H1 (cell line): ENCODE measurements at regions not wholly inside any gene's neighbourhood (a gene's known extent, or its start where the extent isn't known, plus 50 kb on each side); places are given as distances from the start of the nearest gene placed in this dataset.

Source experiments
- CTCF ChIA-PET: fragments of 300-600 bp; sonication (Branson Sonifier 250); formaldehyde crosslinking; loops from one replicate; lab custom pipeline; 2021; ENCODE audit not compliant: partially characterized antibody; lab: Charles Lee
- POLR2A ChIA-PET: fragments of 300-600 bp; sonication (Branson Sonifier 250); formaldehyde crosslinking; loops from one replicate; lab custom pipeline; 2021; ENCODE audit warnings: inconsistent platforms; ENCODE audit not compliant: partially characterized antibody; lab: Charles Lee
- DNase-seq, 2 experiments: peaks; one replicate each; pipeline versions ENCODE4 v3.0.0 to v3.0.0-alpha.2; 2010 to 2022; ENCODE audit warnings: low spot score in 2 of 2, low read depth in 1 of 2, mixed read lengths in 1 of 2
- FAIRE-seq: peaks from 2 replicates; lab custom pipeline; 2011; peaks lifted over from hg19 to GRCh38; lab: Jason Lieb, UNC
- H2AFZ ChIP-seq: 2 replicates; pipeline ENCODE4 v1.8.1; 2012; ENCODE audit warnings: low read length, inconsistent platforms
- H2AK5ac ChIP-seq: 2 replicates; pipeline ENCODE4 v1.6.1; 2013; ENCODE audit warnings: low read depth, low read length
- H2BK120ac ChIP-seq: replicated peaks from 2 replicates; pipeline ENCODE3; 2013; ENCODE audit warnings: low read depth, low read length, inconsistent platforms
- H2BK12ac ChIP-seq: 2 replicates; pipeline ENCODE4 v1.6.1; 2013; ENCODE audit warnings: low read depth, low read length
- H2BK15ac ChIP-seq: 2 replicates; pipeline ENCODE4 v1.6.1; 2013; ENCODE audit warnings: low read length
- H2BK20ac ChIP-seq: 2 replicates; pipeline ENCODE4 v1.6.1; 2013; ENCODE audit warnings: low read length
- H2BK5ac ChIP-seq: 2 replicates; pipeline ENCODE4 v1.6.1; 2013; ENCODE audit warnings: low read depth, low read length
- H3K14ac ChIP-seq: 2 replicates; pipeline ENCODE4 v1.6.1; 2013; ENCODE audit warnings: inconsistent platforms; ENCODE audit not compliant: insufficient read length
- H3K18ac ChIP-seq: 2 replicates; pipeline ENCODE4 v1.6.1; 2013; ENCODE audit warnings: low read length; ENCODE audit errors: extremely low read depth
- H3K23ac ChIP-seq: 2 replicates; pipeline ENCODE4 v1.6.1; 2013; ENCODE audit warnings: inconsistent platforms; ENCODE audit not compliant: insufficient read length
- H3K23me2 ChIP-seq: 2 replicates; pipeline ENCODE4 v1.6.1; 2013; ENCODE audit warnings: low read depth, low read length
- H3K27ac ChIP-seq: 2 replicates; pipeline ENCODE4 v1.6.1; 2011; ENCODE audit warnings: low read depth, low read length, inconsistent platforms
- H3K27me3 ChIP-seq, 4 experiments: replicated peaks in 1 of 4; 1 replicate in 1 of 4; 2 replicates in 3 of 4; pipeline versions ENCODE4 v1.6.1 to v1.8.1; 2011 to 2013; ENCODE audit warnings: low read length in 3 of 4, mild to moderate bottlenecking in 3 of 4, inconsistent platforms in 2 of 4, mixed read lengths in 2 of 4, moderate library complexity in 1 of 4; ENCODE audit not compliant: control insufficient read depth in 3 of 4, insufficient read depth in 3 of 4; ENCODE audit errors: extremely low read depth in 1 of 4
- H3K36me3 ChIP-seq, 4 experiments: 2 replicates each; pipeline versions ENCODE4 v1.6.1 to v1.8.1; 2011 to 2013; ENCODE audit warnings: mild to moderate bottlenecking in 4 of 4, low read length in 3 of 4, moderate library complexity in 2 of 4, control low read depth in 1 of 4, inconsistent platforms in 1 of 4; ENCODE audit not compliant: insufficient read depth in 4 of 4, control insufficient read depth in 2 of 4
- H3K4ac ChIP-seq: replicated peaks from 2 replicates; pipeline ENCODE3; 2013; ENCODE audit warnings: low read length, low read depth, mixed read lengths, inconsistent platforms; ENCODE audit not compliant: insufficient read length
- H3K4me1 ChIP-seq, 4 experiments: replicated peaks in 1 of 4; 1 replicate in 1 of 4; 2 replicates in 3 of 4; pipeline versions ENCODE4 v1.6.1 to v1.8.1; 2011 to 2013; ENCODE audit warnings: low read length in 3 of 4, inconsistent platforms in 2 of 4, mixed read lengths in 1 of 4; ENCODE audit not compliant: insufficient read depth in 4 of 4, control insufficient read depth in 3 of 4
- H3K4me2 ChIP-seq, 2 experiments: 2 replicates each; pipeline versions ENCODE4 v1.6.1 to v1.8.1; 2011 to 2013; ENCODE audit warnings: low read depth in 2 of 2, low read length in 2 of 2, control low read depth in 1 of 2, inconsistent platforms in 1 of 2, mild to moderate bottlenecking in 1 of 2; ENCODE audit not compliant: insufficient read depth in 1 of 2
- H3K4me3 ChIP-seq, 4 experiments: fragments of 200-600, 300-600 bp in 1 of 4; sonication (generic), shearing (Covaris generic), sonication (Bioruptor Twin) in 1 of 4; 2 replicates each; pipeline versions ENCODE4 v1.5.1 to v1.8.1; 2011 to 2016; ENCODE audit warnings: low read length in 4 of 4, low read depth in 3 of 4, control low read depth in 2 of 4, inconsistent platforms in 2 of 4, mild to moderate bottlenecking in 2 of 4, mixed read lengths in 1 of 4, moderate library complexity in 1 of 4; ENCODE audit not compliant: insufficient read depth in 2 of 4; ENCODE audit errors: extremely low read depth in 1 of 4
- H3K56ac ChIP-seq: replicated peaks from 2 replicates; pipeline ENCODE3; 2013; ENCODE audit warnings: low read depth, mild to moderate bottlenecking, mixed read lengths, low read length, inconsistent platforms; ENCODE audit not compliant: insufficient read length
- H3K79me1 ChIP-seq: 2 replicates; pipeline ENCODE4 v1.6.1; 2013; ENCODE audit warnings: low read depth, low read length, control low read depth
- H3K79me2 ChIP-seq, 2 experiments: 2 replicates each; pipeline versions ENCODE4 v1.6.1 to v1.8.1; 2012 to 2013; ENCODE audit warnings: low read length in 2 of 2, mild to moderate bottlenecking in 2 of 2, inconsistent platforms in 1 of 2; ENCODE audit not compliant: insufficient read depth in 2 of 2, control insufficient read depth in 1 of 2
- H3K9ac ChIP-seq, 4 experiments: replicated peaks in 1 of 4; 1 replicate in 1 of 4; 2 replicates in 3 of 4; pipeline versions ENCODE4 v1.6.1 to v1.8.1; 2011 to 2013; ENCODE audit warnings: low read depth in 3 of 4, low read length in 3 of 4, control low read depth in 2 of 4, mild to moderate bottlenecking in 2 of 4, moderate library complexity in 2 of 4, inconsistent platforms in 1 of 4; ENCODE audit errors: extremely low read depth in 1 of 4
- H3K9me3 ChIP-seq, 2 experiments: 2 replicates each; pipeline versions ENCODE4 v1.6.1 to v1.8.1; 2012 to 2013; ENCODE audit warnings: mild to moderate bottlenecking in 2 of 2, moderate library complexity in 2 of 2, control low read depth in 1 of 2, inconsistent platforms in 1 of 2, low read depth in 1 of 2, low read length in 1 of 2, mixed read lengths in 1 of 2; ENCODE audit not compliant: insufficient read depth in 2 of 2
- H4K20me1 ChIP-seq, 2 experiments: replicated peaks in 1 of 2; 2 replicates each; pipeline versions ENCODE3 to v1.8.1; 2011 to 2013; ENCODE audit warnings: inconsistent platforms in 2 of 2, low read length in 2 of 2, mild to moderate bottlenecking in 1 of 2; ENCODE audit not compliant: insufficient read depth in 2 of 2, control insufficient read depth in 1 of 2
- H4K5ac ChIP-seq: 2 replicates; pipeline ENCODE4 v1.6.1; 2013; ENCODE audit warnings: low read length, low read depth, mixed read lengths, inconsistent platforms; ENCODE audit not compliant: insufficient read length
- H4K8ac ChIP-seq: 2 replicates; pipeline ENCODE4 v1.8.0; 2013; ENCODE audit warnings: mild to moderate bottlenecking, moderate library complexity, low read length, inconsistent platforms; ENCODE audit not compliant: insufficient read depth; ENCODE audit errors: extremely low read depth
- H4K91ac ChIP-seq: replicated peaks from 2 replicates; pipeline ENCODE3; 2013; ENCODE audit warnings: low read length, mixed read lengths, inconsistent platforms; ENCODE audit not compliant: insufficient read length
- CHD2 ChIP-seq: IDR thresholded peaks from 2 replicates; pipeline ENCODE4 v1.6.1; 2012; ENCODE audit warnings: low read length, improper control_type of control experiment
- RNF2 ChIP-seq: fragments of 200-900, 300-1000 bp; sonication (generic); IDR thresholded peaks from 2 replicates; pipeline ENCODE4 v1.7.1; 2016; ENCODE audit warnings: borderline replicate concordance, low read depth, mild to moderate bottlenecking, antibody characterized with exemption, low read length; ENCODE audit not compliant: poor library complexity, severe bottlenecking; ENCODE audit errors: missing control alignments
- TBP ChIP-seq: IDR thresholded peaks from 2 replicates; pipeline ENCODE4 v1.6.1; 2011; ENCODE audit warnings: low read depth, low read length, improper control_type of control experiment
- YY1 ChIP-seq: IDR thresholded peaks from 2 replicates; pipeline ENCODE4 v1.6.1; 2011; ENCODE audit warnings: low read depth, mild to moderate bottlenecking, low read length
- WGBS, 2 experiments: shearing (Covaris generic) in 1 of 2; methylation state at CpG; one replicate each; pipeline versions ENCODE4 v1.1.6 to v1.1.7; 2013 to 2015; ENCODE audit warnings: low lambda C conversion rate in 2 of 2, mixed read lengths in 2 of 2, inconsistent platforms in 1 of 2, low coverage in 1 of 2, missing lambda C conversion rate in 1 of 2; ENCODE audit not compliant: insufficient replicate concordance in 2 of 2, insufficient coverage in 1 of 2, insufficient read length in 1 of 2; ENCODE audit errors: extremely low coverage in 1 of 2, missing lambda C conversion rate in 1 of 2; 5-methylcytosine and 5-hydroxymethylcytosine counted together
- TF ChIP-seq, protein P1 (sequence below): IDR thresholded peaks from 2 replicates; pipeline ENCODE4 v1.6.1; 2012; ENCODE audit warnings: low read length, inconsistent platforms

- H3K9me3 ChIP-seq: no peaks in the 10 kb centered on the region
- H3K9ac ChIP-seq: no peak overlapping the region
- FAIRE-seq (no peak), DNase-seq (no peak)
- H2BK12ac ChIP-seq: no peak overlapping the region
- H4K20me1 ChIP-seq: no peaks in the 10 kb centered on the region
- no peak overlapping the region for H3K23ac ChIP-seq
- no peak overlapping the region for H3K4ac ChIP-seq
- no peaks in the 10 kb centered on the region; a peak in 1 of 7 replicates for H3K27me3 ChIP-seq
- peaks cover 0 to 3% (median 1%) of the 10 kb centered on the region in 4 experiments; a peak in 2 of 7 replicates for H3K4me1 ChIP-seq
- H3K27ac ChIP-seq: no peak overlapping the region
- no peak overlapping the region for H2AFZ ChIP-seq
- no peak overlapping the region for H4K8ac ChIP-seq
- no peak overlapping the region for H3K18ac ChIP-seq
- H4K91ac ChIP-seq: no peak overlapping the region
- H3K4me3 ChIP-seq: no peak overlapping the region
- no peak overlapping the region for H2BK20ac ChIP-seq
- 88% methylated on average over 7 of the region's 7 CpGs; no CpG with 5 or more reads in 1 of the 2 experiments for WGBS, 2 experiments
- no peak overlapping the region for H2BK15ac ChIP-seq
- H3K14ac ChIP-seq: no peak overlapping the region
- no peak overlapping the region for H2BK5ac ChIP-seq
- H3K23me2 ChIP-seq: no peaks in the 10 kb centered on the region
- no peak overlapping the region for H3K56ac ChIP-seq
- no peak overlapping the region for H4K5ac ChIP-seq
- H3K36me3 ChIP-seq: no peaks in the 10 kb centered on the region
- H2AK5ac ChIP-seq: no peak overlapping the region
- no peak overlapping the region for H2BK120ac ChIP-seq
- H3K4me2 ChIP-seq: no peak overlapping the region
- POLR2A ChIA-PET: no interaction called here
- CTCF ChIA-PET: interaction anchor here (0.6 kb wide), 1 partner anchor 1374 kb away, joined by 3 read pairs; no protein-coding TSS in a partner anchor
- H3K79me1 ChIP-seq: no peaks in the 10 kb centered on the region
- no peaks in the 10 kb centered on the region for H3K79me2 ChIP-seq
- TF ChIP-seq YY1: no peak
- no peak for TF ChIP-seq CHD2
- TF ChIP-seq TBP: no peak
- TF ChIP-seq, protein P1, sequence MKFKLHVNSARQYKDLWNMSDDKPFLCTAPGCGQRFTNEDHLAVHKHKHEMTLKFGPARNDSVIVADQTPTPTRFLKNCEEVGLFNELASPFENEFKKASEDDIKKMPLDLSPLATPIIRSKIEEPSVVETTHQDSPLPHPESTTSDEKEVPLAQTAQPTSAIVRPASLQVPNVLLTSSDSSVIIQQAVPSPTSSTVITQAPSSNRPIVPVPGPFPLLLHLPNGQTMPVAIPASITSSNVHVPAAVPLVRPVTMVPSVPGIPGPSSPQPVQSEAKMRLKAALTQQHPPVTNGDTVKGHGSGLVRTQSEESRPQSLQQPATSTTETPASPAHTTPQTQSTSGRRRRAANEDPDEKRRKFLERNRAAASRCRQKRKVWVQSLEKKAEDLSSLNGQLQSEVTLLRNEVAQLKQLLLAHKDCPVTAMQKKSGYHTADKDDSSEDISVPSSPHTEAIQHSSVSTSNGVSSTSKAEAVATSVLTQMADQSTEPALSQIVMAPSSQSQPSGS: no peak
- no peak for TF ChIP-seq RNF2
Observed at GRCh38 chr5:56317923-56318561, 84.9 kb upstream of the ANKRD55 start.
